Endothelial cell of umbilical vein (primary cell): ENCODE measurements at regions not wholly inside any gene's neighbourhood (a gene's known extent, or its start where the extent isn't known, plus 50 kb on each side); places are given as distances from the start of the nearest gene placed in this dataset.

Experiments
- BruUV-seq: library from RNA; stranded (reverse); fragments of 400-500 nt; replicated peaks from 2 replicates; lab custom pipeline; 2021; lab: Mats Ljungman, UMichigan
- CTCF ChIA-PET: fragments of 300-600, 350-600 bp; sonication (Branson Sonifier 250); formaldehyde crosslinking; loops from one replicate; lab custom pipeline; 2021; ENCODE audit warnings: antibody characterized with exemption, inconsistent platforms; lab: Charles Lee
- POLR2A ChIA-PET: fragments of 300-600, 350-600 bp; sonication (Branson Sonifier 250); formaldehyde crosslinking; loops from one replicate; lab custom pipeline; 2021; ENCODE audit warnings: antibody characterized with exemption, inconsistent platforms; lab: Charles Lee
- DNase-seq: peaks from one replicate; pipeline ENCODE4 v3.0.0-alpha.2; 2011; ENCODE audit warnings: low read depth, low spot score
- FAIRE-seq: peaks from 2 replicates; lab custom pipeline; 2011; peaks lifted over from hg19 to GRCh38; lab: Jason Lieb, UNC
- H2AFZ ChIP-seq: 2 replicates; pipeline ENCODE4 v1.6.0; 2012; ENCODE audit warnings: low read depth, low read length, control low read depth, inconsistent platforms
- H3K27ac ChIP-seq: 2 replicates; pipeline ENCODE4 v1.5.1; 2011; ENCODE audit warnings: low read depth, mild to moderate bottlenecking, control low read depth, low read length, moderate library complexity; ENCODE audit not compliant: insufficient read depth
- H3K27me3 ChIP-seq, 2 experiments: 2 replicates each; pipeline versions ENCODE4 v1.6.0 to v1.6.1; 2011; ENCODE audit warnings: low read length in 2 of 2, mixed read lengths in 1 of 2; ENCODE audit not compliant: control insufficient read depth in 2 of 2, insufficient read depth in 2 of 2
- H3K36me3 ChIP-seq, 2 experiments: 2 replicates in 1 of 2; 3 replicates in 1 of 2; pipeline ENCODE4 v1.5.1; 2011; ENCODE audit warnings: low read length in 2 of 2, mild to moderate bottlenecking in 1 of 2, moderate library complexity in 1 of 2; ENCODE audit not compliant: control insufficient read depth in 2 of 2, insufficient read depth in 2 of 2; ENCODE audit errors: extremely low read depth in 1 of 2
- H3K4me1 ChIP-seq: 3 replicates; pipeline ENCODE4 v1.5.1; 2011; ENCODE audit warnings: mild to moderate bottlenecking, low read length; ENCODE audit not compliant: control insufficient read depth, insufficient read depth; ENCODE audit errors: extremely low read depth
- H3K4me2 ChIP-seq: 2 replicates; pipeline ENCODE4 v1.6.1; 2011; ENCODE audit warnings: low read length, control low read depth, mixed read lengths; ENCODE audit not compliant: insufficient read depth
- H3K4me3 ChIP-seq, 3 experiments: fragments of 200-600 bp in 1 of 3; sonication (generic), shearing (Covaris generic) in 1 of 3; replicated peaks in 1 of 3; 2 replicates each; pipeline ENCODE4 v1.5.1; 2011 to 2016; ENCODE audit warnings: control low read depth in 3 of 3, low read length in 3 of 3, mild to moderate bottlenecking in 2 of 3, inconsistent platforms in 1 of 3, low read depth in 1 of 3, moderate library complexity in 1 of 3; ENCODE audit not compliant: insufficient read depth in 1 of 3
- H3K79me2 ChIP-seq: 2 replicates; pipeline ENCODE4 v1.6.0; 2012; ENCODE audit warnings: low read length, inconsistent platforms; ENCODE audit not compliant: control insufficient read depth, insufficient read depth
- H3K9ac ChIP-seq: replicated peaks from 2 replicates; pipeline ENCODE3; 2011; ENCODE audit warnings: low read length, control low read depth; ENCODE audit not compliant: insufficient read depth; ENCODE audit errors: extremely low read depth
- H3K9me1 ChIP-seq: replicated peaks from 3 replicates; pipeline ENCODE4 v1.6.0; 2011; ENCODE audit warnings: mild to moderate bottlenecking, low read length; ENCODE audit not compliant: control insufficient read depth, insufficient read depth; ENCODE audit errors: extremely low read depth
- H3K9me3 ChIP-seq: replicated peaks from 2 replicates; pipeline ENCODE4 v1.5.1; 2012; ENCODE audit warnings: low read length, inconsistent platforms; ENCODE audit not compliant: control insufficient read depth, insufficient read depth
- H4K20me1 ChIP-seq: replicated peaks from 2 replicates; pipeline ENCODE3; 2011; ENCODE audit warnings: mild to moderate bottlenecking, low read length; ENCODE audit not compliant: control insufficient read depth, insufficient read depth; ENCODE audit errors: extremely low read depth
- CTCF ChIP-seq, 2 donors: IDR thresholded peaks; 1 replicate in 1 of 2; 2 replicates in 1 of 2; pipeline ENCODE4 v1.5.1; 2011; ENCODE audit warnings: low read length in 2 of 2, mild to moderate bottlenecking in 2 of 2, moderate library complexity in 2 of 2, control low read depth in 1 of 2, inconsistent platforms in 1 of 2, low read depth in 1 of 2; ENCODE audit not compliant: insufficient read depth in 1 of 2; ENCODE audit errors: extremely low read depth in 1 of 2
- EZH2 ChIP-seq: IDR thresholded peaks from 2 replicates; pipeline ENCODE4 v1.6.1; 2012; ENCODE audit warnings: borderline replicate concordance, low read depth, mild to moderate bottlenecking, moderate library complexity, low read length, inconsistent platforms; ENCODE audit not compliant: severe bottlenecking
- FOS ChIP-seq: IDR thresholded peaks from 2 replicates; pipeline ENCODE4 v1.6.1; 2011; ENCODE audit warnings: mild to moderate bottlenecking, low read length, moderate library complexity, borderline replicate concordance; ENCODE audit not compliant: insufficient read depth
- GATA2 ChIP-seq: IDR thresholded peaks from 2 replicates; pipeline ENCODE4 v1.7.0; 2011; ENCODE audit warnings: low read depth, mild to moderate bottlenecking, moderate library complexity, mixed read lengths, low read length; ENCODE audit not compliant: insufficient read length, insufficient read depth
- JUN ChIP-seq: IDR thresholded peaks from 2 replicates; pipeline ENCODE4 v1.6.1; 2011; ENCODE audit warnings: borderline replicate concordance, low read depth; ENCODE audit not compliant: insufficient read length, insufficient read depth
- MYC ChIP-seq: IDR thresholded peaks from one replicate; pipeline ENCODE4 v1.6.1; 2011; ENCODE audit warnings: mild to moderate bottlenecking, low read depth, low read length
- POLR2A ChIP-seq: IDR thresholded peaks from 2 replicates; pipeline ENCODE4 v1.6.1; 2012; ENCODE audit warnings: low read depth, mild to moderate bottlenecking, control low read depth, low read length
- POLR2AphosphoS5 ChIP-seq: IDR thresholded peaks from 2 replicates; pipeline ENCODE4 v1.6.1; 2012; ENCODE audit warnings: low read depth, mild to moderate bottlenecking, control low read depth, low read length, moderate library complexity; ENCODE audit not compliant: insufficient read depth
- dilution Hi-C: fragments of 300-500 bp; cut with MboI; formaldehyde crosslinking; loops from one replicate; pipeline ENCODE4 v1.15.0; 2019; ENCODE audit warnings: low sequenced_read_pairs; ENCODE audit not compliant: extremely low pct_ligation_motif_present
- intact Hi-C: fragments of 100-400 bp; cut with micrococcal nuclease; formaldehyde crosslinking; loops from one replicate; pipeline ENCODE4 v1.10.0; 2022
- TF ChIP-seq, protein P1 (sequence below): IDR thresholded peaks from 2 replicates; pipeline ENCODE4 v1.6.1; 2011; ENCODE audit not compliant: insufficient read depth, insufficient read length

GRCh38 chr5:35457912-35458823, 159.5 kb upstream of the SPEF2 start:
- Histone ChIP-seq H3K9me3 (no peaks in the 10 kb centered on the region), H3K27me3 (no peaks in the 10 kb centered on the region), H3K4me3 (no peak overlapping the region), H3K4me2 (no peak overlapping the region), H4K20me1 (no peaks in the 10 kb centered on the region), H3K4me1 (no peaks in the 10 kb centered on the region), H3K27ac (no peak overlapping the region), H3K9me1 (no peaks in the 10 kb centered on the region), H3K9ac (no peak overlapping the region), H3K36me3 (no peaks in the 10 kb centered on the region), H3K79me2 (no peaks in the 10 kb centered on the region), H2AFZ (no peak overlapping the region)
- dilution Hi-C loops (no loop called here), intact Hi-C loops (no loop called here)
- CTCF ChIA-PET = no interaction called here
- TF ChIP-seq MYC (no peak), FOS (no peak), CTCF (IDR thresholded peaks at IDR 0.05; ENCODE audit: extremely low read depth in 1 of 2, insufficient read depth in 1 of 2, low read depth in 1 of 2, low read length in 2 of 2) (no peak), POLR2AphosphoS5 (no peak), EZH2 (no peak), POLR2A (no peak), JUN (no peak), GATA2 (no peak)
- TF ChIP-seq, protein P1, sequence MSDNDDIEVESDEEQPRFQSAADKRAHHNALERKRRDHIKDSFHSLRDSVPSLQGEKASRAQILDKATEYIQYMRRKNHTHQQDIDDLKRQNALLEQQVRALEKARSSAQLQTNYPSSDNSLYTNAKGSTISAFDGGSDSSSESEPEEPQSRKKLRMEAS = no peak
- POLR2A ChIA-PET = no interaction called here
- FAIRE-seq (no peak), DNase-seq (no peak)
- no TSS peak for BruUV-seq
